ENCODE measurements at regions not wholly inside any gene's neighbourhood (a gene's known extent, or its start where the extent isn't known, plus 50 kb on each side); places are given as distances from the start of the nearest gene placed in this dataset.
A peak's percentile ranks its signal among the peaks of the same experiment; 100 is the strongest.
"Not testable (repeated sequence)": the region's sequence is repeated elsewhere in the genome, so short reads cannot be mapped to it uniquely, and the experiment has no call there.

GRCh38 chr15:67945951-67946700 is 106.3 kb upstream of the RNU6-1 start:
- Mint-ChIP-seq H3K27ac (no peak overlapping the region), H3K4me3 (no peak overlapping the region), H3K4me1 (peaks cover 11% of the 10 kb centered on the region)

GRCh38 chr15:67946701-67947100 is 106.9 kb upstream of the RNU6-1 start:
- CTCF ChIA-PET, result no interaction called here
- peaks cover 11% of the 10 kb centered on the region for H3K4me1 Mint-ChIP-seq
- no peak overlapping the region for H3K27ac Mint-ChIP-seq
- H3K4me3 Mint-ChIP-seq, result no peak overlapping the region
- H3K9me3 Mint-ChIP-seq, result peaks cover 4% of the 10 kb centered on the region
- no peaks in the 10 kb centered on the region for H3K36me3 Mint-ChIP-seq
- DNase-seq, result no peak
- H3K27me3 Mint-ChIP-seq, result peaks cover under 1% of the 10 kb centered on the region

More at GRCh38 chr15:67945951-67946700, 106.3 kb upstream of the RNU6-1 start:
- DNase-seq, result no peak
- no peaks in the 10 kb centered on the region for H3K36me3 Mint-ChIP-seq
- peaks cover 5% of the 10 kb centered on the region for H3K27me3 Mint-ChIP-seq
- H3K9me3 Mint-ChIP-seq, result peaks cover 4% of the 10 kb centered on the region
- CTCF ChIA-PET, result no interaction called here

GRCh38 chr15:67947254-67948039 is 106.7 kb upstream of the PIAS1 start:
- Mint-ChIP-seq H3K4me3 (no peak overlapping the region), H3K27me3 (no peaks in the 10 kb centered on the region), H3K27ac (no peak overlapping the region), H3K4me1 (peaks cover 11% of the 10 kb centered on the region), H3K9me3 (peaks cover 4% of the 10 kb centered on the region), H3K36me3 (no peaks in the 10 kb centered on the region)
- no peak for DNase-seq
- CTCF ChIA-PET, result interaction anchor here (1.1 kb wide), 1 partner anchor 207 kb away, joined by 3 read pairs; no protein-coding TSS in a partner anchor

DNA sequence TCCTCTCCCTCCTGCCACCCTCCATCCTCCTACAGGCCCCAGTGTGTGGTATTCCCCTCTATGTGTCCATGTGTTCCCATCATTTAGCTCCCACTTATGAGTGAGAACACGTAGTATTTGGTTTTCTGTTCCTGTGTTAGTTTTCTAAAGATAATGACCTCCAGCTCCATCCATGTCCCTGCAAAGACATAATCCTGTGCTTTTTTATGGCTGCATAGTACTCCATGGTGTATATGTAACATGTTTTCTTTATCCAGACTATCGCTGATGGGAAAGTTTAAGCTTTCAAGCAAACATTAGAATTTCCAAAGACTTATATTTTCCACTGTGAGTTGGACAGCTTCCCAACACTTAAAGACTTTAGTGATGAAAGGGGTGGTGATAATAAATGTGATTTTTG is 105.9 kb upstream of the PIAS1 start:
- H3K27ac Mint-ChIP-seq, result no peak overlapping the region
- H3K27me3 Mint-ChIP-seq, result no peaks in the 10 kb centered on the region
- no peak overlapping the region for H3K4me3 Mint-ChIP-seq
- H3K4me1 Mint-ChIP-seq, result peaks cover 11% of the 10 kb centered on the region
- no peaks in the 10 kb centered on the region for H3K36me3 Mint-ChIP-seq
- no peak for DNase-seq
- CTCF ChIA-PET, result interaction anchor here (0.8 to 1.1 kb wide), 2 partner anchors 207 to 491 kb away, joined by 3 read pairs; no protein-coding TSS in a partner anchor
- H3K9me3 Mint-ChIP-seq, result peaks cover 4% of the 10 kb centered on the region

DNA sequence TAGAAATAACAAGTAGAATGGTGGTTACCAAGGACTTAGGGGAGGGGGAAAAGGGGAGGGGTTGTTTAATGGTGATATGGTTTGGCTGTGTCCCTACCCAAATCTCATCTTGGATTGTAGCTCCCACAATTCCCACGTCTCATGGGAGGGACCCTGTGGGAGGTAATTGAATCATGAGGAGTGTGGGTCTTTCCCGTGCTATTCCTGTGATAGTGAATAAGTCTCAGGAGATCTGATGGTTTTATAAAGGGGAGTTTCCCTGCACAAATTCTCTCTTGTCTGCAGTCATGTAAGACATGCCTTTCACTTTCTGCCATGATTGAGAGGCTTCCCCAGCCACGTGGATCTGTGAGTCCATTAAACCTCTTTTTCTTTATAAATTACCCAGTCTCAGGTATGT is 102.9 kb upstream of the PIAS1 start:
- H3K4me1 Mint-ChIP-seq, H3K9me3 Mint-ChIP-seq, H3K27ac Mint-ChIP-seq, CTCF ChIA-PET, H3K36me3 Mint-ChIP-seq, DNase-seq, H3K27me3 Mint-ChIP-seq, H3K4me3 Mint-ChIP-seq: not testable (repeated sequence)

DNA sequence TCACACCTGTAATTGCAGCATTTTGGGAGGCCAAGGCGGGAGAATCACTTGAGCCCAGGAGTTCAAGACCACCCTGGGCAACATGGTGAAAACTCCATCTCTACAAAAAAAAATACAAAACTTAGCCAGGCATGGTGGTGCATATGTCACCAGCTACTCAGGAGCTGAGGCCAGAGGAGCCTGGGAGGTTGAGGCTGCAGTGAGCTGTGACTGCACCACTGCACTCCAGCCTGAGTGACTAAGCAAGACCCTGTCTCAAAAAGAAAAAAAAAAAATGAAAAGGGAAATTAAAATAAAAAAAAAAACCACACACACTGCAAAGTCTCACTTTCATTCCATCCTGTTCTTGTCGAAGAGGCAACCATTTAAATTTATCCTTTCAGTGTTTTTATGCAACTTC is 100.8 kb upstream of the PIAS1 start:
- Mint-ChIP-seq H3K4me3 (no peak overlapping the region), H3K27ac (no peak overlapping the region), H3K27me3 (peaks cover 13% of the 10 kb centered on the region), H3K4me1 (no peaks in the 10 kb centered on the region), H3K9me3 (peaks cover 2% of the 10 kb centered on the region), H3K36me3 (no peaks in the 10 kb centered on the region)
- CTCF ChIA-PET, result no interaction called here
- DNase-seq, result no peak

DNA sequence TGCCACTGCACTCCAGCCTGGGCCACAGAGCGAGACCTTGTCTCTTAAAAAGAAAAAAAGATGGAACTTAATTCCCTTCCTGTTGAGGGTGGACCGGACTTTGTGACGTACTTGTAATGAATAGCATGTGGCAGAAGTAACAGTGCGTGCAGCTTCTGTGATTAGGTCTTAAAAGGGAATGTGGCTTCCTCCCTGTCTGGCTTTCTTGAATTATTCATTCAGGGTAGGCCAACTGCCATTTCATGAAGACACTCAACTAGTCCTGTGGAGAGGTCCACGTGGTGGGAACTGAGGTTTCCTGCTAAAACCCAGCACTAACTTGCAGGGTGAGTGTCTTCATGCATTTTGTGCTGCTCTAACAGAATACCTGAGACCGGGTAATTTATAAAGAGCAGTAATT is 98.9 kb upstream of the PIAS1 start:
- no peaks in the 10 kb centered on the region for H3K4me1 Mint-ChIP-seq
- CTCF ChIA-PET, result no interaction called here
- no peaks in the 10 kb centered on the region for H3K9me3 Mint-ChIP-seq
- no peak for DNase-seq
- no peak overlapping the region for H3K4me3 Mint-ChIP-seq
- H3K27ac Mint-ChIP-seq, result no peak overlapping the region
- H3K27me3 Mint-ChIP-seq, result peaks cover 28% of the 10 kb centered on the region
- no peaks in the 10 kb centered on the region for H3K36me3 Mint-ChIP-seq

- H3K27ac Mint-ChIP-seq, result no peak overlapping the region
- peaks cover 39% of the 10 kb centered on the region for H3K27me3 Mint-ChIP-seq
- H3K36me3 Mint-ChIP-seq, result no peaks in the 10 kb centered on the region
- CTCF ChIA-PET, result no interaction called here
- H3K4me3 Mint-ChIP-seq, result no peak overlapping the region
- no peak for DNase-seq
- H3K9me3 Mint-ChIP-seq, result no peaks in the 10 kb centered on the region
- peaks cover 6% of the 10 kb centered on the region for H3K4me1 Mint-ChIP-seq
These were observed 96.5 kb upstream of the PIAS1 start for GRCh38 chr15:67957435-67958132.

- H3K36me3 Mint-ChIP-seq, result no peaks in the 10 kb centered on the region
- no peaks in the 10 kb centered on the region for H3K9me3 Mint-ChIP-seq
- peak; percentile 37 for DNase-seq
- peaks cover 8% of the 10 kb centered on the region for H3K4me1 Mint-ChIP-seq
- CTCF ChIA-PET, result interaction anchor here (0.7 kb wide), 1 partner anchor 283 kb away, joined by 3 read pairs; no protein-coding TSS in a partner anchor
- no peak overlapping the region for H3K4me3 Mint-ChIP-seq
- H3K27me3 Mint-ChIP-seq, result peaks cover 30% of the 10 kb centered on the region
- no peak overlapping the region for H3K27ac Mint-ChIP-seq
These were observed 86.2 kb upstream of the PIAS1 start for GRCh38 chr15:67967871-67968431.

- Mint-ChIP-seq H3K36me3 (no peaks in the 10 kb centered on the region), H3K4me1 (peaks cover 8% of the 10 kb centered on the region), H3K27ac (no peak overlapping the region), H3K27me3 (peaks cover 26% of the 10 kb centered on the region), H3K4me3 (no peak overlapping the region), H3K9me3 (no peaks in the 10 kb centered on the region)
- DNase-seq, result no peak
- CTCF ChIA-PET, result no interaction called here
These were observed 85.6 kb upstream of the PIAS1 start for GRCh38 chr15:67968564-67968963.

DNA sequence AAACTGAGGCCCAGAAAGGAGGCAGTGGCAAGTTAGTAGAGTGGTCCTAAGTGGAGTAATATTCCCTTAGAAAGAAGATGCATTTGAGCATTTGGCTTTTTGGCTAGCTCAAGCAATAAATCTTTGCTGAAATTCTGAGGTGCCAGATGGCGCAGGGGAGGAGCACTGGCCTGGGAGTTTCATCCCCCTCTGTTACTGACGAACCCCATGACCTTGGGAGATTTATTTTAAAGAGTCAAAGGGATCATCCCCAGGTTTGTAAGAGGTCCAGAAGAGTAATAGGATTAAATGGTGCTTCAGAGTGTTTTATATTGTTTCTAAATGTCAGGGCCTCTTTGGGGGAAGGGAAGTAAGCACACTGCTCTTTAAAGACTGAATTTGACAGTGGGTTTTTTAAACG is 85.1 kb upstream of the PIAS1 start:
- Mint-ChIP-seq H3K27me3 (peaks cover 30% of the 10 kb centered on the region), H3K27ac (no peak overlapping the region), H3K4me1 (peaks cover 8% of the 10 kb centered on the region), H3K4me3 (no peak overlapping the region), H3K36me3 (no peaks in the 10 kb centered on the region), H3K9me3 (no peaks in the 10 kb centered on the region)
- DNase-seq, result no peak
- CTCF ChIA-PET, result no interaction called here

DNA sequence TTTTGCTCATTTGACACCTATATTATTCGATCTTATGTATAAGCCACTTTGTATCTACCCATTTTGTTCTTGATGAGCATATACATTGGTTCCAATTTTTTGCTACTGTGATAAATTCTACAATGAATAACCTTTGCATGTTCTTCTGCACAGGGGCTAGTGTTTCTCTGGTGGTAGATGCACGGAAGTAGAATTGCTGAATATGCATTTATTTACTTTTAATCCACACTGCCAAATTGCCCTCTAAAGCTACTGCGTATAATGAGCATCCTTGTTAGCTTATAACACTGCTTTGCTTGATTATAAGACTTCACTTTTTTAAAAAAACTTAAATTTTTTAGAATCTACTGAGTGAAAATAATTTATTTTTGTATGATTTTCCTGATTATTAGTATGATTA is 84.2 kb upstream of the PIAS1 start:
- peaks cover 35% of the 10 kb centered on the region for H3K27me3 Mint-ChIP-seq
- DNase-seq, result no peak
- H3K27ac Mint-ChIP-seq, result no peak overlapping the region
- no peaks in the 10 kb centered on the region for H3K36me3 Mint-ChIP-seq
- H3K4me3 Mint-ChIP-seq, result no peak overlapping the region
- CTCF ChIA-PET, result no interaction called here
- no peaks in the 10 kb centered on the region for H3K9me3 Mint-ChIP-seq
- peaks cover 8% of the 10 kb centered on the region for H3K4me1 Mint-ChIP-seq

DNA sequence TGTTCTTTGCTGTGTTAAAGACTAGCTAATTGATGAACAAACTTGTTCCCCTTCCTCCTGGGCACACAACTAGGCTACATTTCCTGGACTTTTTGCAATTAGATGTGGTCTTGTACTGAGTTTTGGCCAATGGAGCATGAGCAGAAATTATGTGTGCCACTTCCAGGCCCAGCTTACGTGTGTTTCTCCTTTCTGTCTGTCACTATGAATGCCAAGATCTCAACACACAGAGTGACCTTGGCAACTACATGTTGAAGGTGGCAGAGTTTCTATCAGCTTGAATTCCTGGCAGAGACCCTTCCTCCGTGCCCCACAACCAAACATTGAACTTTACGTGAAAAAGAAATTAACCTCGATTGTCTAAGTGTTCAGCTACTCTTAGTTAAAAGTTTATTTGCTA is 81.7 kb upstream of the PIAS1 start:
- Mint-ChIP-seq H3K4me1 (peaks cover 8% of the 10 kb centered on the region), H3K27ac (no peak overlapping the region), H3K9me3 (no peaks in the 10 kb centered on the region), H3K4me3 (no peak overlapping the region), H3K36me3 (no peaks in the 10 kb centered on the region), H3K27me3 (peaks cover 30% of the 10 kb centered on the region)
- CTCF ChIA-PET, result no interaction called here
- DNase-seq, result no peak

- H3K36me3 Mint-ChIP-seq, result no peaks in the 10 kb centered on the region
- CTCF ChIA-PET, result no interaction called here
- H3K4me3 Mint-ChIP-seq, result no peak overlapping the region
- H3K4me1 Mint-ChIP-seq, result no peaks in the 10 kb centered on the region
- H3K27ac Mint-ChIP-seq, result no peak overlapping the region
- no peak for DNase-seq
- H3K27me3 Mint-ChIP-seq, result peaks cover 15% of the 10 kb centered on the region
- H3K9me3 Mint-ChIP-seq, result no peaks in the 10 kb centered on the region
These were observed 80.3 kb upstream of the PIAS1 start for GRCh38 chr15:67973846-67974245.

Data from activated naive CD4-positive, alpha-beta T cell treated with anti-CD3 and anti-CD28 coated beads, Interleukin-2, amount 10 ng/mL, durations not matched to agents 7 days and 5 days (primary cell).